ENCODE measurements at regions not wholly inside any gene's neighbourhood (a gene's known extent, or its start where the extent isn't known, plus 50 kb on each side); places are given as distances from the start of the nearest gene placed in this dataset.

DNA sequence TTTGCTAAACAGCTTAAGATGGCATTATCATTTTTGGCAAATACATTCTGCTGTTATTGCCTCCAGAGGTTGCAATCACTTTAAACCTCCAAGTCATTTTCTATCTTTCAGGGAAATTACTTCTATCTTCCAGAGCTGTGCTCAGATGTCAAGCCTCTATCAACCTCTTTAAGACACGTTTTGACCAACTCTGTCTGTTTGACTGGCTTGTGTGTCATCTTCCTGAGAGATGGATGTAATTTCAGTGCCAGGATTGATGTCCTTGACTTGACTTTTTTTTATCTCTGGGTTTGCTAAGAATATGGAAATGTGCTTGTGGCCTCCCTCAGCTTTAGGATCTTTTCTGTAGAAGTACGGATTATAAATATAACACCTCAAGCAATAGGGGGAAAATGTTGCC is 263.4 kb downstream of the GLUD2 start:
- TF ChIP-seq, protein P1, sequence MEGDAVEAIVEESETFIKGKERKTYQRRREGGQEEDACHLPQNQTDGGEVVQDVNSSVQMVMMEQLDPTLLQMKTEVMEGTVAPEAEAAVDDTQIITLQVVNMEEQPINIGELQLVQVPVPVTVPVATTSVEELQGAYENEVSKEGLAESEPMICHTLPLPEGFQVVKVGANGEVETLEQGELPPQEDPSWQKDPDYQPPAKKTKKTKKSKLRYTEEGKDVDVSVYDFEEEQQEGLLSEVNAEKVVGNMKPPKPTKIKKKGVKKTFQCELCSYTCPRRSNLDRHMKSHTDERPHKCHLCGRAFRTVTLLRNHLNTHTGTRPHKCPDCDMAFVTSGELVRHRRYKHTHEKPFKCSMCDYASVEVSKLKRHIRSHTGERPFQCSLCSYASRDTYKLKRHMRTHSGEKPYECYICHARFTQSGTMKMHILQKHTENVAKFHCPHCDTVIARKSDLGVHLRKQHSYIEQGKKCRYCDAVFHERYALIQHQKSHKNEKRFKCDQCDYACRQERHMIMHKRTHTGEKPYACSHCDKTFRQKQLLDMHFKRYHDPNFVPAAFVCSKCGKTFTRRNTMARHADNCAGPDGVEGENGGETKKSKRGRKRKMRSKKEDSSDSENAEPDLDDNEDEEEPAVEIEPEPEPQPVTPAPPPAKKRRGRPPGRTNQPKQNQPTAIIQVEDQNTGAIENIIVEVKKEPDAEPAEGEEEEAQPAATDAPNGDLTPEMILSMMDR (IDR thresholded peaks at IDR 0.05) = no peak
- no peak for TF ChIP-seq POLR2A (IDR thresholded peaks at IDR 0.05)
